ENCODE measurements at regions not wholly inside any gene's neighbourhood (a gene's known extent, or its start where the extent isn't known, plus 50 kb on each side); places are given as distances from the start of the nearest gene placed in this dataset.

- H3K4me1 ChIP-seq: no peaks in the 10 kb centered on the region
- TF ChIP-seq CTCF (IDR thresholded peaks at IDR 0.05): no peak
- no peak overlapping the region for H3K27ac ChIP-seq
- no peak overlapping the region for H3K4me3 ChIP-seq (ENCODE audit: low read depth, low read length)
- H3K9me3 ChIP-seq (ENCODE audit: control insufficient read depth, low read length): no peaks in the 10 kb centered on the region
- no peak overlapping the region for H2AFZ ChIP-seq
- H3K4me2 ChIP-seq (ENCODE audit: low read length): no peak overlapping the region
- H3K9ac ChIP-seq: no peak overlapping the region
- no peaks in the 10 kb centered on the region for H3K36me3 ChIP-seq (ENCODE audit: control insufficient read depth, insufficient read depth, low read length)
- no peaks in the 10 kb centered on the region for H3K79me2 ChIP-seq
- H3K27me3 ChIP-seq (ENCODE audit: control insufficient read depth, insufficient read depth, low read length): no peaks in the 10 kb centered on the region
These were observed 300.9 kb upstream of the HS3ST1 start for GRCh38 chr4:11729548-11729947.

- no peaks in the 10 kb centered on the region for H3K4me1 ChIP-seq
- H3K9me3 ChIP-seq (ENCODE audit: control insufficient read depth, low read length): no peaks in the 10 kb centered on the region
These were observed 299.3 kb upstream of the HS3ST1 start for GRCh38 chr4:11727903-11728564.

GRCh38 chr4:11724731-11725130, 296.0 kb upstream of the HS3ST1 start:
- no peak overlapping the region for H3K4me2 ChIP-seq (ENCODE audit: low read length)
- no peak overlapping the region for H3K4me3 ChIP-seq (ENCODE audit: low read depth, low read length)
- no peak overlapping the region for H3K27ac ChIP-seq
- TF ChIP-seq CTCF (IDR thresholded peaks at IDR 0.05): no peak
- H3K27me3 ChIP-seq (ENCODE audit: control insufficient read depth, insufficient read depth, low read length): no peaks in the 10 kb centered on the region
- no peaks in the 10 kb centered on the region for H3K79me2 ChIP-seq
- H3K36me3 ChIP-seq (ENCODE audit: control insufficient read depth, insufficient read depth, low read length): no peaks in the 10 kb centered on the region
- no peaks in the 10 kb centered on the region for H3K9me3 ChIP-seq (ENCODE audit: control insufficient read depth, low read length)
- no peaks in the 10 kb centered on the region for H3K4me1 ChIP-seq
- no peak overlapping the region for H2AFZ ChIP-seq
- no peak overlapping the region for H3K9ac ChIP-seq

More at GRCh38 chr4:11727903-11728564, 299.3 kb upstream of the HS3ST1 start:
- Histone ChIP-seq H2AFZ (no peak overlapping the region), H3K27me3 (ENCODE audit: control insufficient read depth, insufficient read depth, low read length) (no peaks in the 10 kb centered on the region), H3K9ac (no peak overlapping the region), H3K4me3 (ENCODE audit: low read depth, low read length) (no peak overlapping the region), H3K79me2 (no peaks in the 10 kb centered on the region), H3K36me3 (ENCODE audit: control insufficient read depth, insufficient read depth, low read length) (no peaks in the 10 kb centered on the region), H3K4me2 (ENCODE audit: low read length) (no peak overlapping the region), H3K27ac (no peak overlapping the region)
- no peak for TF ChIP-seq CTCF (IDR thresholded peaks at IDR 0.05)

GRCh38 chr4:11722223-11722622, 293.5 kb upstream of the HS3ST1 start:
- Histone ChIP-seq H3K9ac (no peak overlapping the region), H3K9me3 (ENCODE audit: control insufficient read depth, low read length) (no peaks in the 10 kb centered on the region), H3K79me2 (no peaks in the 10 kb centered on the region), H3K4me1 (no peaks in the 10 kb centered on the region), H3K4me2 (ENCODE audit: low read length) (no peak overlapping the region), H3K27ac (no peak overlapping the region), H3K4me3 (ENCODE audit: low read depth, low read length) (no peak overlapping the region), H3K36me3 (ENCODE audit: control insufficient read depth, insufficient read depth, low read length) (no peaks in the 10 kb centered on the region), H2AFZ (no peak overlapping the region), H3K27me3 (ENCODE audit: control insufficient read depth, insufficient read depth, low read length) (no peaks in the 10 kb centered on the region)
- TF ChIP-seq CTCF (IDR thresholded peaks at IDR 0.05): no peak

GRCh38 chr4:11720292-11720691, 291.6 kb upstream of the HS3ST1 start:
- Histone ChIP-seq H2AFZ (no peak overlapping the region), H3K4me2 (ENCODE audit: low read length) (no peak overlapping the region), H3K9ac (no peak overlapping the region), H3K9me3 (ENCODE audit: control insufficient read depth, low read length) (no peaks in the 10 kb centered on the region), H3K4me1 (no peaks in the 10 kb centered on the region), H3K27ac (no peak overlapping the region), H3K79me2 (no peaks in the 10 kb centered on the region), H3K27me3 (ENCODE audit: control insufficient read depth, insufficient read depth, low read length) (no peaks in the 10 kb centered on the region), H3K36me3 (ENCODE audit: control insufficient read depth, insufficient read depth, low read length) (no peaks in the 10 kb centered on the region), H3K4me3 (ENCODE audit: low read depth, low read length) (no peak overlapping the region)
- no peak for TF ChIP-seq CTCF (IDR thresholded peaks at IDR 0.05)
